IPS-18a (cell line): ENCODE measurements at regions not wholly inside any gene's neighbourhood (a gene's known extent, or its start where the extent isn't known, plus 50 kb on each side); places are given as distances from the start of the nearest gene placed in this dataset.

ENCODE experiments used
- H3K27ac ChIP-seq: one replicate; pipeline ENCODE4 v1.5.1; 2013; ENCODE audit warnings: low read length
- H3K27me3 ChIP-seq: one replicate; pipeline ENCODE4 v1.6.1; 2013; ENCODE audit warnings: mild to moderate bottlenecking, low read length; ENCODE audit not compliant: control insufficient read depth, insufficient read depth
- H3K36me3 ChIP-seq: one replicate; pipeline ENCODE4 v1.6.1; 2013; ENCODE audit warnings: low read depth, low read length; ENCODE audit not compliant: control insufficient read depth
- H3K4me1 ChIP-seq: one replicate; pipeline ENCODE4 v1.6.1; 2013; ENCODE audit warnings: low read depth, low read length; ENCODE audit not compliant: control insufficient read depth
- H3K4me3 ChIP-seq: one replicate; pipeline ENCODE4 v1.5.1; 2013; ENCODE audit warnings: low read length
- H3K9ac ChIP-seq: one replicate; pipeline ENCODE4 v1.6.1; 2013; ENCODE audit warnings: mild to moderate bottlenecking, low read length, moderate library complexity
- H3K9me3 ChIP-seq: one replicate; pipeline ENCODE4 v1.6.1; 2013; ENCODE audit warnings: low read depth, low read length; ENCODE audit not compliant: control insufficient read depth

DNA sequence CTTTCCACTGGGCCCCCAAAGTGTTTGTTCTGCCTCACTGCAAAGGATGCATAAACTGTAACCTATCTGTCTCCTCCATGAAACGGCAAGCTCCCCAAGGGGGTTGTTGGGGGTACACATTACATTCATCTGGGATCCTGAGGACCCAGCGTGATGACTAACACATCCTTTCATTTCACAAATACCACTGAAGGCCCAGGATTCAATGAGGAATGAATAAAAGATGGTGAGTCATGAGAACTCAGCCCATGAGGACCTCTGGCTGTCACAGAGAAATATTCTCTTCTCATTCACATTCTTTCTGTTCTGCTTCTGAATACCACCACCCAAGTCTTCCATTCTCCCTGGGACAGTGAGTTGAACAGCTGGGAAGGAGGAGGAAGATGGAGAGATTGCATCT lies 149.8 kb downstream of the RBFOX3 start:
- no peaks in the 10 kb centered on the region for H3K27me3 ChIP-seq
- H3K9ac ChIP-seq, result no peak overlapping the region
- H3K4me1 ChIP-seq, result no peaks in the 10 kb centered on the region
- no peaks in the 10 kb centered on the region for H3K36me3 ChIP-seq
- H3K4me3 ChIP-seq, result no peak overlapping the region
- H3K9me3 ChIP-seq, result no peaks in the 10 kb centered on the region
- no peak overlapping the region for H3K27ac ChIP-seq

DNA sequence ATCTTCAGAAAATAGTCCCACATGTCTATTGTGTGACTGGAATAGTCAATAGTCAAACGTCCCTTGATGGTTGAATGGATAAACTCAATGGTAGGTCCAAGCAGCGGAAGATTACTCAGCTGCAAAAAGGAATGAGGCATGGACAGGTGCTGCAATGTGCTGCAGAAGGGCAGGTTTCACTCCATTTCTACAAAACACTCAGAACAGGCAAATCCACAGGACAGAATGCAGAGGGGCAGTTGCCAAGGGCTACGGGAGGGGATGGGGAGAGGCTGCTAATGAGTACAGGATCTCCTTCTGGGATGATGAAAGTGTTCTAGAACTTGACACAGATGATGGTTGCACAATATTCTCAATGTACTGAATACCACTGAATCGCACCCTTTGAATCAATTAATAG lies 151.0 kb downstream of the RBFOX3 start:
- Histone ChIP-seq H3K27ac (no peak overlapping the region), H3K27me3 (no peaks in the 10 kb centered on the region), H3K9me3 (no peaks in the 10 kb centered on the region), H3K36me3 (no peaks in the 10 kb centered on the region), H3K9ac (no peak overlapping the region), H3K4me1 (no peaks in the 10 kb centered on the region), H3K4me3 (no peak overlapping the region)

- Histone ChIP-seq H3K27me3 (no peaks in the 10 kb centered on the region), H3K27ac (no peak overlapping the region), H3K9ac (no peak overlapping the region), H3K36me3 (no peaks in the 10 kb centered on the region), H3K4me3 (no peak overlapping the region), H3K9me3 (no peaks in the 10 kb centered on the region), H3K4me1 (no peaks in the 10 kb centered on the region)
Measured at GRCh38 chr17:79459003-79459655, 151.7 kb downstream of the RBFOX3 start.

DNA sequence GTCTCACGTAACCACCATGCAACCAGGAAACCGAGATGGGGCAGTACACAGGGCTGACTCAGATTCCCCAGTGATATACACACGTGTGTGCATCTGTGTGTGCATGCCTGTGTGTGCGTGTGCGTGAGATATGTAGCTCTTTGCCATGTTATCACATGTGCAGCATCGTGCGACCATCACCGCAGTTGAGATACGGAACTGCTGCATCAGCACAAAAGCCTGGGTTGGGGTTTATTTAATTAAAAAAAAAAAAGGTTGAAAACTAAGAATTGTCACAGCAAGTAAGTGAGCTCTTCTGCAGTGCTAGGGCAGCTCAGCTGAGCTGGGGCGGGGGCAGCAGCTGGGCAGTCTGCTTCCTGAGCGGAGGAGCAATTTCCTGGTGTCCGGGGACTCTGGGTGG lies 152.5 kb downstream of the RBFOX3 start:
- no peak overlapping the region for H3K9ac ChIP-seq
- H3K4me3 ChIP-seq, result no peak overlapping the region
- no peaks in the 10 kb centered on the region for H3K9me3 ChIP-seq
- no peaks in the 10 kb centered on the region for H3K36me3 ChIP-seq
- H3K27ac ChIP-seq, result no peak overlapping the region
- H3K27me3 ChIP-seq, result no peaks in the 10 kb centered on the region
- no peaks in the 10 kb centered on the region for H3K4me1 ChIP-seq

DNA sequence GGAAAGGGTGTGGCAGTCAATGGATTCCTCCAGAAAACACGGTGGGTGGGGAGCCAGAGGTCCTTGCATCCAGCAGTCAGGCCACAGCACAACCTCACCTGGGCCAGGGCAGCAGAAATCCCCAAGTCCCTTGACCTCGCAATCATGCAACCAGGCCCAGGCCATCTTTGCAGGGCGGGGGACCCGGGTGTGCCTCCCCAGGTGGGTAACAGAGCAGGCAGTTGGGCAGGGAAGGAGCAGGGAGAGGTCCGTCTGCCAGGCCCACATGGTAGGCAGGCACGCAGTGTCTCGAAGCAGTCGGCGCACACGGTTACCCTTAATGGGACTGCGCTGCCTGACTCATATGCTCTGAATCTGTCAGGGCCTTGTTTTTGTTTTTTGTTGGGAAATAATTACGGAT lies 153.0 kb downstream of the RBFOX3 start:
- no peak overlapping the region for H3K27ac ChIP-seq
- no peaks in the 10 kb centered on the region for H3K4me1 ChIP-seq
- H3K36me3 ChIP-seq, result no peaks in the 10 kb centered on the region
- H3K9me3 ChIP-seq, result no peaks in the 10 kb centered on the region
- H3K4me3 ChIP-seq, result no peak overlapping the region
- H3K27me3 ChIP-seq, result no peaks in the 10 kb centered on the region
- no peak overlapping the region for H3K9ac ChIP-seq

DNA sequence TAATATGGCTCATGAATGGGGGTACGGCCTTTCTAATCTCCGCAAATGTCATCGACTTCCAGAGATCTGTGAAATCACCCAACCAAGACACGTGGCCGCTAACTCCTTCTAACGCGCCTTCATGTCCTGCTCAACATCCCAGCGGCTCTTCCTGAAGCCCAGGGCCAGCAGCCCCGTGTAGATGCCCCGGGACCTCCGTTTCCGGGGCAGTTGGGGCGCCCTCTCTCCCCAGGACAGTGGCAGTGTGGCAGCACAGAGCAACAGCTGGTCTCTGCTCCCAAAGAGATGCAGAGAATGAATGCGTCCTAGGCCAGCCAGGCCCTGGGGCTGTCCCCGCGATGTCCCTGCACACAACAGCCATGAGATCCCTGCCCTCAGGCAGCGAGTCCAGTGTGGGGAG lies 153.5 kb downstream of the RBFOX3 start:
- H3K27me3 ChIP-seq, result no peaks in the 10 kb centered on the region
- H3K4me1 ChIP-seq, result no peaks in the 10 kb centered on the region

GRCh38 chr17:79455636-79456035 lies 155.2 kb downstream of the RBFOX3 start:
- Histone ChIP-seq H3K27me3 (no peaks in the 10 kb centered on the region), H3K9me3 (no peaks in the 10 kb centered on the region), H3K27ac (no peak overlapping the region), H3K9ac (no peak overlapping the region), H3K4me1 (no peaks in the 10 kb centered on the region), H3K4me3 (no peak overlapping the region), H3K36me3 (no peaks in the 10 kb centered on the region)

More for the DNA sequence above, 153.5 kb downstream of the RBFOX3 start:
- Histone ChIP-seq H3K9ac (no peak overlapping the region), H3K27ac (no peak overlapping the region), H3K36me3 (no peaks in the 10 kb centered on the region), H3K4me3 (no peak overlapping the region), H3K9me3 (no peaks in the 10 kb centered on the region)

- H3K9ac ChIP-seq, result no peak overlapping the region
- H3K9me3 ChIP-seq, result no peaks in the 10 kb centered on the region
- H3K27ac ChIP-seq, result no peak overlapping the region
- H3K36me3 ChIP-seq, result no peaks in the 10 kb centered on the region
- no peaks in the 10 kb centered on the region for H3K27me3 ChIP-seq
- H3K4me1 ChIP-seq, result no peaks in the 10 kb centered on the region
- no peak overlapping the region for H3K4me3 ChIP-seq
Measured at GRCh38 chr17:79454826-79455225, 156.0 kb downstream of the RBFOX3 start.

DNA sequence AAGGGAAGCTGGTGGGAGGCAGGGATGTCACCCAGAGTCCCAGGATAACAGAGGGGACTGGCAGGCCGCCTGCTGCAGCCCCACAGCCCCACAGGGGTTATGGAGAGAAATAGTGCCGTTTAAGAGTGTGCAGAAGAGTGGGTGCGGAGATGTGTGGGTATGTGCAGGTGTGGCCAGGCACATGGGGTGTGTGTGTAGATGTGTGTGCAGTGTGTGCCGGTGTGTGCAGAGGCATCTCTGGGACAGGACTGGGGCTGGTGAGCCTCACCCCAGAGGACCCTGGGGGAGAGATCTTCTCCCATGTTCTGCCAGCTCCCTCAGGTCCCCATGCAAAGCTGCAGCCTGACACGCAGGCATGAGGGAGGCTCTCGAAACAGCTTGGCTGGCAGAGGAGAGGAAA lies 157.4 kb downstream of the RBFOX3 start:
- Histone ChIP-seq H3K9ac (no peak overlapping the region), H3K4me1 (no peaks in the 10 kb centered on the region), H3K27me3 (no peaks in the 10 kb centered on the region), H3K4me3 (no peak overlapping the region), H3K9me3 (no peaks in the 10 kb centered on the region), H3K36me3 (no peaks in the 10 kb centered on the region), H3K27ac (no peak overlapping the region)

DNA sequence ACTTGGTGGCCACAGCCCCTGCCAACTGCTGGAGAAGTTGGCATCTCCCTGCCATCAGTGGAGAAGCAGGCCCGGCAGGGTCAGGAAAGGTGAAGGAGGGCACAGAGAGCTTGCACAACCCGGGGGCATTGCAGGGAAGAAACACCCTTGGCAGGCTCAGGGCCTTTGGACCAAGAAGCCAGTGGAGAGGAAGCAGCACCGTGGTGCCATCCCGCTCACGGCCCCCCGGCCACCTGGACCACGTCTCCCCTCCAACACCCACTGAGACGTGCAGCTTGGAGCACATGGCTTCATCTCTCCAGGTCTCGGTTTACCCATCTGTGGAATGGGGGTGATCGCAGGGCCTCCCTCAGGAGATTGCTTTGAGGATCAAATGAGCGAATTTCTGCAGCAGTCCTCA lies 158.1 kb downstream of the RBFOX3 start:
- Histone ChIP-seq H3K9me3 (no peaks in the 10 kb centered on the region), H3K9ac (no peak overlapping the region), H3K27me3 (no peaks in the 10 kb centered on the region), H3K4me1 (no peaks in the 10 kb centered on the region), H3K36me3 (no peaks in the 10 kb centered on the region), H3K4me3 (no peak overlapping the region), H3K27ac (no peak overlapping the region)

DNA sequence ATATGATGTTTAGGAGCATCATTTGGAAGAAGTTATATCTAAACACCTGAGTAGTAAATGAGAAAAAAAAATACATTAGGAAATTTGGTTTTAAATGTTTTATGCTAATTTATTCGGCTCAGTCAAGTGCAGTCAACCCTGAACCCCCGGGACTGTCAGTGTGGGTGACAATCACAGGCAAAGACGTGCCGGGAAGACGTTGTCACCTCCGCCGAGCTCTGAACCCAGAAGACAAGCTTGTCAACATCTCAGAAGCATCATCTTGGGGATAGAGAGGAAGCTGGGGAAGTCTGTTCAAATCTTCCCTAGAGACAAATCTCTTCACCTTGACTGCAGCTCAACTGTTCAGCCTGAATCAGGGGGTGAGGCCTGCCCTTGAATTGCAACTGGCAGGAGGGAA lies 159.7 kb downstream of the RBFOX3 start:
- H3K4me3 ChIP-seq, result no peak overlapping the region
- H3K36me3 ChIP-seq, result no peaks in the 10 kb centered on the region
- no peaks in the 10 kb centered on the region for H3K4me1 ChIP-seq
- no peaks in the 10 kb centered on the region for H3K27me3 ChIP-seq
- H3K27ac ChIP-seq, result no peak overlapping the region
- H3K9ac ChIP-seq, result no peak overlapping the region
- H3K9me3 ChIP-seq, result no peaks in the 10 kb centered on the region

GRCh38 chr17:79446399-79447009 lies 164.3 kb downstream of the RBFOX3 start:
- no peak overlapping the region for H3K4me3 ChIP-seq
- H3K9me3 ChIP-seq, result no peaks in the 10 kb centered on the region
- no peaks in the 10 kb centered on the region for H3K27me3 ChIP-seq
- no peaks in the 10 kb centered on the region for H3K36me3 ChIP-seq
- no peaks in the 10 kb centered on the region for H3K4me1 ChIP-seq
- H3K27ac ChIP-seq, result no peak overlapping the region
- H3K9ac ChIP-seq, result no peak overlapping the region
